Ovary (tissue), 3 donors: ENCODE measurements at regions not wholly inside any gene's neighbourhood (a gene's known extent, or its start where the extent isn't known, plus 50 kb on each side); places are given as distances from the start of the nearest gene placed in this dataset.

Experiments used
- EP300 ChIP-seq: sonication (generic); formaldehyde crosslinking; IDR thresholded peaks from one replicate; pipeline ENCODE4 v1.6.1; 2017; ENCODE audit warnings: antibody characterized with exemption
- POLR2A ChIP-seq: fragments of 450-650 bp; IDR thresholded peaks from one replicate; pipeline ENCODE4 v1.6.1; 2017; ENCODE audit warnings: antibody characterized with exemption, mild to moderate bottlenecking, moderate library complexity
- TF ChIP-seq, protein P1 (sequence below), 3 donors: fragments of 450-650 bp in 2 of 3; fragments of 200-600 bp in 1 of 3; IDR thresholded peaks; one replicate each; pipeline versions ENCODE4 v1.5.1 to v1.8.0; 2016 to 2022; ENCODE audit warnings: antibody characterized with exemption in 3 of 3, mild to moderate bottlenecking in 1 of 3
- donor health status: DM: no; HTN: no; CAD: no.

DNA sequence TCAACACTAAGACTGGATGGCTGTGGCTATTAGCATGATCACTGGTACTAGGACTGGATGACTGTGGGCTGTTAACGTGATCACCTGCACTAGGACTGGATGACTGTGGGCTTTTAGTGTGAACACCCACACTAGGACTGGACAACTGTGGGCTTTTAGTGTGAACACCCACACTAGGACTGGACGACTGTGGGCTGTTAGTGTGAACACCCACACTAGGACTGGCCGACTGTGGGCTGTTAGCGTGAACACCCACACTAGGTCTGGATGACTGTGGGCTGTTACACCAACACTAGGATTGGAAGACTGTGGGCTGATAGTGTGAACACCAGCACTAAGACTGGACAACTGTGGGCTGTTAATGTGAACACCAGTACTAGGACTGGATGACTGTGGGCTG, 329.2 kb downstream of the OSTF1 start:
- TF ChIP-seq, protein P1, sequence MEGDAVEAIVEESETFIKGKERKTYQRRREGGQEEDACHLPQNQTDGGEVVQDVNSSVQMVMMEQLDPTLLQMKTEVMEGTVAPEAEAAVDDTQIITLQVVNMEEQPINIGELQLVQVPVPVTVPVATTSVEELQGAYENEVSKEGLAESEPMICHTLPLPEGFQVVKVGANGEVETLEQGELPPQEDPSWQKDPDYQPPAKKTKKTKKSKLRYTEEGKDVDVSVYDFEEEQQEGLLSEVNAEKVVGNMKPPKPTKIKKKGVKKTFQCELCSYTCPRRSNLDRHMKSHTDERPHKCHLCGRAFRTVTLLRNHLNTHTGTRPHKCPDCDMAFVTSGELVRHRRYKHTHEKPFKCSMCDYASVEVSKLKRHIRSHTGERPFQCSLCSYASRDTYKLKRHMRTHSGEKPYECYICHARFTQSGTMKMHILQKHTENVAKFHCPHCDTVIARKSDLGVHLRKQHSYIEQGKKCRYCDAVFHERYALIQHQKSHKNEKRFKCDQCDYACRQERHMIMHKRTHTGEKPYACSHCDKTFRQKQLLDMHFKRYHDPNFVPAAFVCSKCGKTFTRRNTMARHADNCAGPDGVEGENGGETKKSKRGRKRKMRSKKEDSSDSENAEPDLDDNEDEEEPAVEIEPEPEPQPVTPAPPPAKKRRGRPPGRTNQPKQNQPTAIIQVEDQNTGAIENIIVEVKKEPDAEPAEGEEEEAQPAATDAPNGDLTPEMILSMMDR (IDR thresholded peaks at IDR 0.05): no peak
- TF ChIP-seq POLR2A (no peak), EP300 (no peak)
